H1 (cell line): ENCODE measurements at regions not wholly inside any gene's neighbourhood (a gene's known extent, or its start where the extent isn't known, plus 50 kb on each side); places are given as distances from the start of the nearest gene placed in this dataset.

Source experiments
- HDAC2 ChIP-seq, 2 experiments: fragments of 300-600 bp in 1 of 2; sonication (generic) in 1 of 2; IDR thresholded peaks; 2 replicates each; pipeline ENCODE4 v1.6.1; 2011 to 2012; ENCODE audit warnings: low read depth in 2 of 2, low read length in 2 of 2, mild to moderate bottlenecking in 2 of 2, moderate library complexity in 2 of 2, borderline replicate concordance in 1 of 2, inconsistent platforms in 1 of 2
- JUND ChIP-seq: IDR thresholded peaks from 2 replicates; pipeline ENCODE4 v1.6.1; 2011; ENCODE audit warnings: mild to moderate bottlenecking, improper control_type of control experiment, low read length
- RXRA ChIP-seq: IDR thresholded peaks from 2 replicates; pipeline ENCODE4 v1.6.1; 2011; ENCODE audit warnings: low read depth, mild to moderate bottlenecking, low read length, moderate library complexity; ENCODE audit not compliant: insufficient read depth
- SP2 ChIP-seq: IDR thresholded peaks from 2 replicates; pipeline ENCODE4 v1.6.1; 2012; ENCODE audit warnings: mild to moderate bottlenecking, low read length, inconsistent platforms
- ZNF274 ChIP-seq: IDR thresholded peaks from 2 replicates; pipeline ENCODE4 v1.7.0; 2012; ENCODE audit warnings: low read length, borderline replicate concordance; ENCODE audit errors: extremely low read depth

DNA sequence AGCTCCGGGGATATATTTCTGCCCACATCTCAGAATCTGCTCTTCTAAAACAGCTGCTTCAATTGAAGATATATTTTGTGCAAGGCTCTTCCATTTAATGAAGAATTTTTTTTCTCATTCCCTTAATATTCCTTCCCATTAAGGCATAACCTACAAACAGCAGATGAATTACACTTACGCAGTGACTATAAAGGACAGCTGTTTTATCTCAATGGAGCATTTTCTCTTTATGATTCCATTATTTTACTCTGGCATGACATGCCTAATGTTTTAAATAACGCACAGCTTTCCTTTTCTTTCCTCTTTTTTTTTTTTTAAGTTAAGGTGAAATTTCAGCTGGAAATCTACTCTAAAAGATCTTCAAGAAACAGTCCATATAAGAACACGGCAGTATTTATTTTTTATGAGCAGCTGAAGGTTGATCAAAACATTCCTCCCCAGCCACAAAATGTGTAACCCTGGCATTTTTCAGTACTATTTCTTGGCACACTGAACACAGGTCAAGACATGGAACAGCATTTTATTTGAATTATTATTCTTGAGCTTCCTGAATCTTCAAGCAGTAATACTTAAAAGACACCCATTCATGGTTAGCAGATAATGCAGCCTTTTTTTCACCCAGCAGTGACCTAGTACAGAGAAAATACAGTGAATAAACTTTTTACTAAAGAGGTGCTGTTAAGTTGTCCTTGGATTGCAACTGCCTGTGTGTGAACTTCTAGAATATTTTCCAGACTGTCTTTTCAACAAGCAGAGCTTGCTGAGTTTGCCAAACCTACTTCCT is 118.1 kb upstream of the FOXN3 start (continued):
- TF ChIP-seq ZNF274 (no peak), HDAC2 (IDR thresholded peaks at IDR 0.05; ENCODE audit: borderline replicate concordance in 1 of 2, low read depth in 2 of 2, low read length in 2 of 2) (no peak), RXRA (no peak), JUND (no peak), SP2 (no peak)
